ENCODE measurements at regions not wholly inside any gene's neighbourhood (a gene's known extent, or its start where the extent isn't known, plus 50 kb on each side); places are given as distances from the start of the nearest gene placed in this dataset.

GRCh38 chrX:34810916-34811315 is 131.7 kb upstream of the FAM47B start:
- TF ChIP-seq ZNF248 (tag by site-specific recombination; IDR thresholded peaks at IDR 0.05) (no peak), ZNF707 (tag by site-specific recombination; IDR thresholded peaks at IDR 0.05) (no peak), ZNF645 (tag by site-specific recombination; IDR thresholded peaks at IDR 0.05) (no peak), ZNF660 (tag by site-specific recombination; IDR thresholded peaks at IDR 0.05) (no peak), ZEB2 (tag by site-specific recombination; IDR thresholded peaks at IDR 0.05) (no peak)
- ChIA-PET POLR2A (no interaction called here), CTCF (interaction anchor here (0.6 kb wide), 3 partner anchors 172 to 1485 kb away, joined by 3 read pairs; no protein-coding TSS in a partner anchor)
- no peaks in the 10 kb centered on the region for H3K36me3 ChIP-seq (ENCODE audit: control insufficient read depth in 2 of 2, insufficient read depth in 1 of 2, low read length in 2 of 2)
- no peak overlapping the region for H3K27ac ChIP-seq (ENCODE audit: extremely low read depth, low read depth, low read length)
- H3K9me3 ChIP-seq (ENCODE audit: control insufficient read depth, insufficient read depth, low read depth, low read length): no peaks in the 10 kb centered on the region
- H3K4me1 ChIP-seq (ENCODE audit: control insufficient read depth, insufficient read depth, low read length): no peaks in the 10 kb centered on the region
- no peak overlapping the region for H3K4me3 ChIP-seq (ENCODE audit: low read depth, low read length)

GRCh38 chrX:34813618-34814017 is 129.0 kb upstream of the FAM47B start:
- H3K4me3 ChIP-seq (ENCODE audit: low read depth, low read length): no peak overlapping the region
- H3K27ac ChIP-seq (ENCODE audit: extremely low read depth, low read depth, low read length): no peak overlapping the region
- TF ChIP-seq, protein P1, sequence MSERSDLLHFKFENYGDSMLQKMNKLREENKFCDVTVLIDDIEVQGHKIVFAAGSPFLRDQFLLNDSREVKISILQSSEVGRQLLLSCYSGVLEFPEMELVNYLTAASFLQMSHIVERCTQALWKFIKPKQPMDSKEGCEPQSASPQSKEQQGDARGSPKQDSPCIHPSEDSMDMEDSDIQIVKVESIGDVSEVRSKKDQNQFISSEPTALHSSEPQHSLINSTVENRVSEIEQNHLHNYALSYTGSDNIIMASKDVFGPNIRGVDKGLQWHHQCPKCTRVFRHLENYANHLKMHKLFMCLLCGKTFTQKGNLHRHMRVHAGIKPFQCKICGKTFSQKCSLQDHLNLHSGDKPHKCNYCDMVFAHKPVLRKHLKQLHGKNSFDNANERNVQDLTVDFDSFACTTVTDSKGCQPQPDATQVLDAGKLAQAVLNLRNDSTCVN (tag by site-specific recombination; optimal IDR thresholded peaks at IDR 0.05): no peak
- no peak for TF ChIP-seq ATF2 (tag by site-specific recombination; IDR thresholded peaks at IDR 0.05; ENCODE audit: low read depth)
- TF ChIP-seq ZNF48 (tag by site-specific recombination; IDR thresholded peaks at IDR 0.05): no peak
- TF ChIP-seq ZNF335 (tag by site-specific recombination; conservative IDR thresholded peaks at IDR 0.05): no peak
- TF ChIP-seq, protein P2, sequence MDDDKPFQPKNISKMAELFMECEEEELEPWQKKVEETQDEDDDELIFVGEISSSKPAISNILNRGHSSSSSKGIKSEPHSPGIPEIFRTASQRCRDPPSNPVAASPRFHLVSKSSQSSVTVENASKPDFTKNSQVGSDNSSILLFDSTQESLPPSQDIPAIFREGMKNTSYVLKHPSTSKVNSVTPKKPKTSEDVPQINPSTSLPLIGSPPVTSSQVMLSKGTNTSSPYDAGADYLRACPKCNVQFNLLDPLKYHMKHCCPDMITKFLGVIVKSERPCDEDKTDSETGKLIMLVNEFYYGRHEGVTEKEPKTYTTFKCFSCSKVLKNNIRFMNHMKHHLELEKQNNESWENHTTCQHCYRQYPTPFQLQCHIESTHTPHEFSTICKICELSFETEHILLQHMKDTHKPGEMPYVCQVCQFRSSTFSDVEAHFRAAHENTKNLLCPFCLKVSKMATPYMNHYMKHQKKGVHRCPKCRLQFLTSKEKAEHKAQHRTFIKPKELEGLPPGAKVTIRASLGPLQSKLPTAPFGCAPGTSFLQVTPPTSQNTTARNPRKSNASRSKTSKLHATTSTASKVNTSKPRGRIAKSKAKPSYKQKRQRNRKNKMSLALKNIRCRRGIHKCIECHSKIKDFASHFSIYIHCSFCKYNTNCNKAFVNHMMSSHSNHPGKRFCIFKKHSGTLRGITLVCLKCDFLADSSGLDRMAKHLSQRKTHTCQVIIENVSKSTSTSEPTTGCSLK (tag by site-specific recombination; IDR thresholded peaks at IDR 0.05): no peak
- no peak for TF ChIP-seq ZNF560 (tag by site-specific recombination; IDR thresholded peaks at IDR 0.05; ENCODE audit: borderline replicate concordance)
- TF ChIP-seq ZNF785 (tag by site-specific recombination; IDR thresholded peaks at IDR 0.05): no peak
- TF ChIP-seq ZNF777 (tag by site-specific recombination; IDR thresholded peaks at IDR 0.05; ENCODE audit: borderline replicate concordance): no peak
- no peak for TF ChIP-seq KLF7 (tag by site-specific recombination; IDR thresholded peaks at IDR 0.05; ENCODE audit: borderline replicate concordance)
- TF ChIP-seq, protein P3, sequence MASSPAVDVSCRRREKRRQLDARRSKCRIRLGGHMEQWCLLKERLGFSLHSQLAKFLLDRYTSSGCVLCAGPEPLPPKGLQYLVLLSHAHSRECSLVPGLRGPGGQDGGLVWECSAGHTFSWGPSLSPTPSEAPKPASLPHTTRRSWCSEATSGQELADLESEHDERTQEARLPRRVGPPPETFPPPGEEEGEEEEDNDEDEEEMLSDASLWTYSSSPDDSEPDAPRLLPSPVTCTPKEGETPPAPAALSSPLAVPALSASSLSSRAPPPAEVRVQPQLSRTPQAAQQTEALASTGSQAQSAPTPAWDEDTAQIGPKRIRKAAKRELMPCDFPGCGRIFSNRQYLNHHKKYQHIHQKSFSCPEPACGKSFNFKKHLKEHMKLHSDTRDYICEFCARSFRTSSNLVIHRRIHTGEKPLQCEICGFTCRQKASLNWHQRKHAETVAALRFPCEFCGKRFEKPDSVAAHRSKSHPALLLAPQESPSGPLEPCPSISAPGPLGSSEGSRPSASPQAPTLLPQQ (tag by site-specific recombination; IDR thresholded peaks at IDR 0.05): no peak
- no peak for TF ChIP-seq SCRT2 (tag by site-specific recombination; IDR thresholded peaks at IDR 0.05)
- no peak for TF ChIP-seq ZNF148 (tag by site-specific recombination; IDR thresholded peaks at IDR 0.05; ENCODE audit: borderline replicate concordance)
- no peak for TF ChIP-seq ZSCAN16 (tag by site-specific recombination; IDR thresholded peaks at IDR 0.05)
- TF ChIP-seq ZNF76 (tag by site-specific recombination; IDR thresholded peaks at IDR 0.05; ENCODE audit: borderline replicate concordance, low read depth): no peak
- TF ChIP-seq ZNF266 (tag by site-specific recombination; IDR thresholded peaks at IDR 0.05; ENCODE audit: low read depth): no peak
- no peak for TF ChIP-seq ZBTB8A (tag by site-specific recombination; IDR thresholded peaks at IDR 0.05)
- no peak for TF ChIP-seq ZNF548 (tag by site-specific recombination; IDR thresholded peaks at IDR 0.05)
- TF ChIP-seq ZIC2 (tag by site-specific recombination; IDR thresholded peaks at IDR 0.05): no peak
- H3K4me1 ChIP-seq (ENCODE audit: control insufficient read depth, insufficient read depth, low read length): no peaks in the 10 kb centered on the region
- POLR2A ChIA-PET: no interaction called here
- CTCF ChIA-PET: interaction anchor here (0.7 to 0.8 kb wide), 2 partner anchors 64 to 175 kb away, joined by 4 to 5 read pairs; no protein-coding TSS in a partner anchor
- no peaks in the 10 kb centered on the region for H3K9me3 ChIP-seq (ENCODE audit: control insufficient read depth, insufficient read depth, low read depth, low read length)
- H3K36me3 ChIP-seq (ENCODE audit: control insufficient read depth in 2 of 2, insufficient read depth in 1 of 2, low read length in 2 of 2): no peaks in the 10 kb centered on the region
